ENCODE measurements at regions not wholly inside any gene's neighbourhood (a gene's known extent, or its start where the extent isn't known, plus 50 kb on each side); places are given as distances from the start of the nearest gene placed in this dataset.

DNA sequence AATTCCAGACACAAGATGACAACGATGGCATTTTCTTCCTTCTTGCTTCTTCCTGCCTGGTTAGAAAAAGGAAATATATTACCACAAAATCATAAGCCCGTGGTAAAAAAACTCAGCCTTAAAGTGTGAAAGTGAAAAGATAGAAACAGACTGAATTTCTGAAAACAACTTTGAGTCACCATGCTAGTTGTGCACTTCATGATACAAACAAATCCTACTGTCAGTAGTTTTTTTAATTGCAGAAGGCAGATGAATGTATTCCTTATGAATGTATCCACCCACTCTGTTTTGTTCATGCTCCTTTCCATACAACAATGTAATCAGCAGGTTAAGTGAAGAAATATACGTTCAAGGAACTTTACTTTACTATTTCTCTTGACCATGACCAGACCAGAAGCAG, 1144.7 kb downstream of the OTOL1 start:
- in situ Hi-C loops (cut with HindIII; ENCODE audit: low sequenced_read_pairs), result no loop called here
- DNase-seq (ENCODE audit: low read depth, low spot score), result no peak
- TF ChIP-seq, protein P1, sequence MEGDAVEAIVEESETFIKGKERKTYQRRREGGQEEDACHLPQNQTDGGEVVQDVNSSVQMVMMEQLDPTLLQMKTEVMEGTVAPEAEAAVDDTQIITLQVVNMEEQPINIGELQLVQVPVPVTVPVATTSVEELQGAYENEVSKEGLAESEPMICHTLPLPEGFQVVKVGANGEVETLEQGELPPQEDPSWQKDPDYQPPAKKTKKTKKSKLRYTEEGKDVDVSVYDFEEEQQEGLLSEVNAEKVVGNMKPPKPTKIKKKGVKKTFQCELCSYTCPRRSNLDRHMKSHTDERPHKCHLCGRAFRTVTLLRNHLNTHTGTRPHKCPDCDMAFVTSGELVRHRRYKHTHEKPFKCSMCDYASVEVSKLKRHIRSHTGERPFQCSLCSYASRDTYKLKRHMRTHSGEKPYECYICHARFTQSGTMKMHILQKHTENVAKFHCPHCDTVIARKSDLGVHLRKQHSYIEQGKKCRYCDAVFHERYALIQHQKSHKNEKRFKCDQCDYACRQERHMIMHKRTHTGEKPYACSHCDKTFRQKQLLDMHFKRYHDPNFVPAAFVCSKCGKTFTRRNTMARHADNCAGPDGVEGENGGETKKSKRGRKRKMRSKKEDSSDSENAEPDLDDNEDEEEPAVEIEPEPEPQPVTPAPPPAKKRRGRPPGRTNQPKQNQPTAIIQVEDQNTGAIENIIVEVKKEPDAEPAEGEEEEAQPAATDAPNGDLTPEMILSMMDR (IDR thresholded peaks at IDR 0.05; ENCODE audit: low read depth, low read length), result no peak
- H3K4me3 ChIP-seq (ENCODE audit: low read depth, low read length), result no peak overlapping the region

DNA sequence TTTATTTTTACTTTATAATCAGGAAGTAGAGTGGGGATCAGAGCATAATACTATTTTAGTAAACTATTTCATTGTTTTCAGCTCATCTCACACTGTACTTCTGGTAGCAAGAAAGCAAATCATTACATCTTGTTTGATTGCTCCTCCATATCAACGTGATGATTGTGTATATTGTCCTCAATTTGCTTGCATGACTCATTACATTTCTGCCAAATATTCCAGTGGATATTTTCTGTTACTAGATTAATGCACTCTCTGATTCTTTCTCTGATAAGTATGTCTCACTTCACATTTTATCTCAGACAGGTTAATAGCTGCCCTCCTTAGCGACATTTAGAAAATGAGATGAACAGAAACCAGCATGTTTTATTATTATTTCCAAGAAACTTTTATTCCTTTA, 1145.3 kb downstream of the OTOL1 start:
- TF ChIP-seq, protein P1 (IDR thresholded peaks at IDR 0.05; ENCODE audit: low read depth, low read length), result no peak
- DNase-seq (ENCODE audit: low read depth, low spot score), result no peak
- H3K4me3 ChIP-seq (ENCODE audit: low read depth, low read length), result no peak overlapping the region
- in situ Hi-C loops (cut with HindIII; ENCODE audit: low sequenced_read_pairs), result no loop called here

DNA sequence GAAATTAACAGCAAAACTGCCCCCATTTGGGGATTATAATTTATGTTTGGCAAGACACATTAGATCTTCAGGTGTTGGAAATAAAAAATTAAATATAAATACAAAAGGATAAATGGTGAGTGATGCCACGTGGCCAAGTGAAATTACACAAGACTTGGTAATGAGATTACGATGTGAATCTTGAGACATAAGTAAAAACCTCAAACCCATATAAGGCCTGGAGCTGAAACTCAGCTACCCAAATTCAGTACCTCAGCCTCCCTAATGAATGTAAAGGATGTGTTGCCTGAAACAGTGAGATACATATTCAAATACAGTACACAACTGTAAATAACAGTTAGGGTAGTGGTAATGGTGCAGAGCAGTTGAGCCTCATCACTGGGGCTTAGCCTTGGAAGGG, 1146.6 kb downstream of the OTOL1 start:
- DNase-seq (ENCODE audit: low read depth, low spot score), result no peak
- H3K4me3 ChIP-seq (ENCODE audit: low read depth, low read length), result no peak overlapping the region
- in situ Hi-C loops (cut with HindIII; ENCODE audit: low sequenced_read_pairs), result no loop called here
- TF ChIP-seq, protein P1 (IDR thresholded peaks at IDR 0.05; ENCODE audit: low read depth, low read length), result no peak

DNA sequence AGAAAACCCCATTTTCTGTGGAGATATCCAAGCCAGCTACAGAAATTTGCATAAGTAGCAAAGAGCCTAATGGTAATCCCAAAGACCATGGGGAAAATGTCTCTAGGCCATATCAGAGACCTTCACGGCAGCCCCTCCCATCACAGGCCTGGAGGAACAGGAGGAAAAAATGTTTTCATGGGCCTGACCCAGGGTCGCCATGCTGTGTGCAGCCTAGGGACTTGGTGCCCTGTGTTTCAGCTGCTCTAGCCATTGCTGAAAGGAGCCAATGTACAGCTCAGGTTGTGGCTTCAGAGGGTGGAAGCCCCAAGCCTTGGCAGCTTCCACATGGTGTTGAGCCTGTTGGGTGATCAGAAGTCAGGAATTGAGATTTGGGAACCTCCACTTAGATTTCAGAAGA, 1150.7 kb downstream of the OTOL1 start:
- TF ChIP-seq, protein P1 (IDR thresholded peaks at IDR 0.05; ENCODE audit: low read depth, low read length), result no peak
- no peak for DNase-seq (ENCODE audit: low read depth, low spot score)
- no peak overlapping the region for H3K4me3 ChIP-seq (ENCODE audit: low read depth, low read length)
- in situ Hi-C loops (cut with HindIII; ENCODE audit: low sequenced_read_pairs), result no loop called here

DNA sequence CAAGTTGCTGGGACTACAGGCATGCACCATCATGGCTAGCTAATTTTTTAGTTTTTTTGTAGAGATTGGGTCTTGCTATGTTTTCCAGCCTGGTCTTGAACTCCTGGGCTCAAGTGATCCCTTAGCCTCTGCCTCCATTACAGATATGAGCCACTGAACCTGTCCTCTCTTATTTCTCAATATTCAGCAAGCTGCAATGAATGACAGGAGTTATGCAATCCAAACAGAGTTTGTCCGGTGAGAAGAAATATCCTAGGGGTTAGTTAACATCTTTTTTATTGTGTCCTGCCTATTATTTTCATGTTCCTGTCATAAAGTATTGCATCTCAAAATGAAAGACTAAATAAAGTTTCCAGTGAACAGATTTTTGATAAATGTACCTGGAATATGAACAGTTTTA, 1161.4 kb downstream of the OTOL1 start:
- no peak for DNase-seq (ENCODE audit: low read depth, low spot score)
- TF ChIP-seq, protein P1 (IDR thresholded peaks at IDR 0.05; ENCODE audit: low read depth, low read length), result no peak
- in situ Hi-C loops (cut with HindIII; ENCODE audit: low sequenced_read_pairs), result no loop called here
- no peak overlapping the region for H3K4me3 ChIP-seq (ENCODE audit: low read depth, low read length)

DNA sequence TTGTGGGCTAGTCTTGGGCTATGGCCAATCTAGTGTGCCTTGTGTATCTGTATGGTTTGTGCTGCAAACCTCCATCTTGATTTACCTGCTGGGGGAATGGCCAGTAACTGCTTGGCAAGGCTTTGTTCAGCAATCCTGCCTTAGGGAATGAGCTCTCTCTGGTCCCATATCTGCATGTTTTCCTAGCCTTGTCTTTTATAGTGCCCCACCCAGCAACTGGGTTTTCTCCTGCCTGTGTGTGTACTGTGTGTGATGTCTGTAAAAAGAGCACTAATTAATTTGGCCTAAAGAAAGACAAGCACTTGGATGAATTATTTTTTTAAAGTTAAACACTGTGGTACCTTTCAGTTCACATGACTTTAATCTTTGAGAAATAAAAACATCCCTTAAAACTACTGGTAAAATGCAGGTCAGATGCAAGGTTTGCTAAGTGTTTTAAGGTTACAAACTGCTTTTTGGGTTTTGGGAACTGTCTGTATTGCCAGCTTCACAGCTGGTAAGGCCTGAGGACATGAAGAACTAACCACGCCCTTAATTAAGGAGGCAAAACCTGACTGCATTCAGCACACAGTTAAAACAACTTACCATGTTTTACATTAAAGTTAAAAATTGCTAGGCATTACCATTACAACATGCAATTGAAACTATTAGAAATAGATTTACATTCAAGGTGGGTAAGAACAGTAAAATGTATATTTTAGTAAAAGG, 1169.2 kb downstream of the OTOL1 start:
- TF ChIP-seq, protein P1 (IDR thresholded peaks at IDR 0.05; ENCODE audit: low read depth, low read length), result no peak
- no peak overlapping the region for H3K4me3 ChIP-seq (ENCODE audit: low read depth, low read length)
- in situ Hi-C loops (cut with HindIII; ENCODE audit: low sequenced_read_pairs), result no loop called here
- DNase-seq (ENCODE audit: low read depth, low spot score), result no peak

Data from astrocyte of the spinal cord (primary cell).